Neural progenitor cell (in vitro differentiated cells): ENCODE measurements at regions not wholly inside any gene's neighbourhood (a gene's known extent, or its start where the extent isn't known, plus 50 kb on each side); places are given as distances from the start of the nearest gene placed in this dataset.

ENCODE experiments used
- CTCF ChIP-seq: fragments of 200-600 bp; sonication (generic); IDR thresholded peaks from 2 replicates; pipeline ENCODE4 v1.5.1; 2017; ENCODE audit warnings: antibody characterized with exemption, mild to moderate bottlenecking
- EZH2 ChIP-seq: fragments of 200-600 bp; sonication (generic); IDR thresholded peaks from 2 replicates; pipeline ENCODE4 v1.6.1; 2017; ENCODE audit warnings: antibody characterized with exemption, mild to moderate bottlenecking, moderate library complexity
- EZH2phosphoT487 ChIP-seq: fragments of 200-600 bp; sonication (generic); IDR thresholded peaks from 2 replicates; pipeline ENCODE4 v1.6.1; 2017; ENCODE audit warnings: antibody characterized with exemption

- TF ChIP-seq CTCF = no peak
- TF ChIP-seq EZH2phosphoT487 = no peak
- TF ChIP-seq EZH2 = no peak
Observed at GRCh38 chr6:163759542-163759941, 345.0 kb downstream of the QKI start.
